GM12878 (cell line): ENCODE measurements at regions not wholly inside any gene's neighbourhood (a gene's known extent, or its start where the extent isn't known, plus 50 kb on each side); places are given as distances from the start of the nearest gene placed in this dataset. TPM values are rescaled to one million over a fixed set of nuclear protein-coding genes. Genes with fewer than 3 reads are reported as not detected.

Source experiments
- ATAC-seq: fragments of 200-7000 bp; cut with Tn5 transposase; 3 replicates; pipeline ENCODE4 v1.9.1; 2020; ENCODE audit warnings: mild to moderate bottlenecking, moderate library complexity
- BruUV-seq: library from RNA; stranded (reverse); fragments of 400-500 nt; replicated peaks from 2 replicates; lab custom pipeline; 2021; lab: Mats Ljungman, UMichigan
- CTCF ChIA-PET: fragments of 300-600 bp; sonication (Branson Sonifier 250); formaldehyde crosslinking; extraction: SDS; loops from one replicate; lab custom pipeline; 2021; ENCODE audit warnings: inconsistent platforms; lab: Yijun Ruan, JAX
- POLR2A ChIA-PET: fragments of 350-600 bp; formaldehyde crosslinking; extraction: SDS; loops from one replicate; lab custom pipeline; 2021; ENCODE audit warnings: inconsistent platforms; lab: Charles Lee
- RAD21 ChIA-PET: fragments of 300-600 bp; sonication (Branson Sonifier 250); formaldehyde crosslinking; loops from one replicate; lab custom pipeline; 2023; ENCODE audit warnings: antibody characterized with exemption; ENCODE audit not compliant: unreplicated experiment; lab: Charles Lee
- SMC1A ChIA-PET: fragments of 300-600 bp; sonication (Branson Sonifier 250); formaldehyde crosslinking; loops from one replicate; lab custom pipeline; 2023; ENCODE audit not compliant: unreplicated experiment, uncharacterized antibody; lab: Charles Lee
- DNase-seq: peaks from one replicate; pipeline ENCODE4 v3.0.0-alpha.2; 2011; ENCODE audit warnings: low read depth, low spot score
- FAIRE-seq: peaks from 3 replicates; lab custom pipeline; 2011; peaks lifted over from hg19 to GRCh38; lab: Jason Lieb, UNC
- H2AFZ ChIP-seq: 2 replicates; pipeline ENCODE4 v1.6.0; 2011; ENCODE audit warnings: low read depth, low read length, control low read depth; ENCODE audit not compliant: control insufficient read depth
- H3K27ac ChIP-seq: 2 replicates; pipeline ENCODE4 v1.5.1; 2011; ENCODE audit warnings: control low read depth; ENCODE audit not compliant: control insufficient read depth, insufficient read depth
- H3K27me3 ChIP-seq, 2 experiments: replicated peaks in 1 of 2; 2 replicates each; pipeline versions ENCODE4 v1.6.0 to v1.6.1; 2011; ENCODE audit warnings: low read length in 1 of 2; ENCODE audit not compliant: control insufficient read depth in 2 of 2, insufficient read depth in 2 of 2
- H3K36me3 ChIP-seq, 2 experiments: 2 replicates each; pipeline ENCODE4 v1.5.1; 2011; ENCODE audit warnings: low read length in 1 of 2; ENCODE audit not compliant: control insufficient read depth in 2 of 2, insufficient read depth in 2 of 2
- H3K4me1 ChIP-seq: 2 replicates; pipeline ENCODE4 v1.6.1; 2011; ENCODE audit warnings: mild to moderate bottlenecking, low read length, moderate library complexity, mixed read lengths; ENCODE audit not compliant: control insufficient read depth, insufficient read depth
- H3K4me2 ChIP-seq: 2 replicates; pipeline ENCODE4 v1.6.0; 2011; ENCODE audit warnings: control low read depth; ENCODE audit not compliant: control insufficient read depth, insufficient read depth
- H3K4me3 ChIP-seq: fragments of 200-600 bp; sonication (generic); 2 replicates; pipeline ENCODE4 v1.5.1; 2016
- H3K79me2 ChIP-seq: 2 replicates; pipeline ENCODE4 v1.6.0; 2011; ENCODE audit warnings: low read length; ENCODE audit not compliant: control insufficient read depth, insufficient read depth
- H3K9ac ChIP-seq: 2 replicates; pipeline ENCODE4 v1.8.0; 2011; ENCODE audit warnings: low read length, control low read depth, mixed read lengths; ENCODE audit not compliant: control insufficient read depth, insufficient read depth
- H3K9me3 ChIP-seq: replicated peaks from 3 replicates; pipeline ENCODE4 v1.5.1; 2011; ENCODE audit warnings: mild to moderate bottlenecking, low read length; ENCODE audit not compliant: control insufficient read depth, insufficient read depth
- H4K20me1 ChIP-seq: 2 replicates; pipeline ENCODE4 v1.6.0; 2011; ENCODE audit not compliant: control insufficient read depth, insufficient read depth
- ASH2L ChIP-seq: fragments of 300-600, 200-600 bp; sonication (generic); IDR thresholded peaks from 2 replicates; pipeline ENCODE4 v1.6.1; 2017; ENCODE audit warnings: low read depth, mild to moderate bottlenecking, borderline replicate concordance
- ZNF207 ChIP-seq: fragments of 450-650 bp; IDR thresholded peaks from 2 replicates; pipeline ENCODE4 v1.6.1; 2014; ENCODE audit warnings: antibody characterized with exemption, mild to moderate bottlenecking, borderline replicate concordance
- WGBS: methylation state at CpG from one replicate; pipeline ENCODE4 v1.1.6; 2016; ENCODE audit warnings: low lambda C conversion rate; ENCODE audit not compliant: insufficient replicate concordance, insufficient coverage; ENCODE audit errors: missing lambda C conversion rate; 5-methylcytosine and 5-hydroxymethylcytosine counted together
- in situ Hi-C: fragments of 300-500 bp; cut with MboI; formaldehyde crosslinking; loops from 9 replicates; pipeline ENCODE4 v1.14.3; 2018; ENCODE audit warnings: mixed read lengths
- intact Hi-C: fragments of 100-400 bp; cut with micrococcal nuclease; formaldehyde crosslinking; loops from one replicate; pipeline ENCODE4 v1.14.2; 2022; ENCODE audit not compliant: unreplicated experiment
- small RNA-seq: library from RNA; depleted of rRNA; stranded (forward); fragments of <200 nt; gene quantifications from one replicate; pipeline ENCODE3, GENCODE V24; 2014
- TF ChIP-seq, protein P1 (sequence below): fragments of 450-650 bp; IDR thresholded peaks from 2 replicates; pipeline ENCODE4 v1.6.1; 2016; ENCODE audit warnings: mild to moderate bottlenecking
- TF ChIP-seq, protein P2 (sequence below): fragments of 150-350 bp; IDR thresholded peaks from 2 replicates; pipeline ENCODE4 v1.6.1; 2014; ENCODE audit warnings: mild to moderate bottlenecking, low read depth, low read length

GRCh38 chr6:163630096-163630495 lies 215.6 kb downstream of the QKI start:
- intact Hi-C loops (no loop called here), in situ Hi-C loops (no loop called here)
- Histone ChIP-seq H3K4me2 (no peak overlapping the region), H3K4me1 (no peaks in the 10 kb centered on the region; the same call in 1 of the 2 replicates), H2AFZ (no peak overlapping the region), H3K36me3 (no peaks in the 10 kb centered on the region), H3K79me2 (no peaks in the 10 kb centered on the region), H3K27ac (no peak overlapping the region), H3K9me3 (peaks cover 4% of the 10 kb centered on the region; the same call in 1 of the 3 replicates), H3K27me3 (no peaks in the 10 kb centered on the region), H3K4me3 (no peak overlapping the region), H4K20me1 (no peaks in the 10 kb centered on the region), H3K9ac (no peak overlapping the region)
- RAD21 ChIA-PET = no interaction called here
- 78% methylated on average over 12 of the region's 16 CpGs for WGBS
- POLR2A ChIA-PET = no interaction called here
- ATAC-seq = no peak
- TF ChIP-seq, protein P1, sequence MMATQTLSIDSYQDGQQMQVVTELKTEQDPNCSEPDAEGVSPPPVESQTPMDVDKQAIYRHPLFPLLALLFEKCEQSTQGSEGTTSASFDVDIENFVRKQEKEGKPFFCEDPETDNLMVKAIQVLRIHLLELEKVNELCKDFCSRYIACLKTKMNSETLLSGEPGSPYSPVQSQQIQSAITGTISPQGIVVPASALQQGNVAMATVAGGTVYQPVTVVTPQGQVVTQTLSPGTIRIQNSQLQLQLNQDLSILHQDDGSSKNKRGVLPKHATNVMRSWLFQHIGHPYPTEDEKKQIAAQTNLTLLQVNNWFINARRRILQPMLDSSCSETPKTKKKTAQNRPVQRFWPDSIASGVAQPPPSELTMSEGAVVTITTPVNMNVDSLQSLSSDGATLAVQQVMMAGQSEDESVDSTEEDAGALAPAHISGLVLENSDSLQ = no peak
- TF ChIP-seq ASH2L (no peak), ZNF207 (no peak)
- TF ChIP-seq, protein P2, sequence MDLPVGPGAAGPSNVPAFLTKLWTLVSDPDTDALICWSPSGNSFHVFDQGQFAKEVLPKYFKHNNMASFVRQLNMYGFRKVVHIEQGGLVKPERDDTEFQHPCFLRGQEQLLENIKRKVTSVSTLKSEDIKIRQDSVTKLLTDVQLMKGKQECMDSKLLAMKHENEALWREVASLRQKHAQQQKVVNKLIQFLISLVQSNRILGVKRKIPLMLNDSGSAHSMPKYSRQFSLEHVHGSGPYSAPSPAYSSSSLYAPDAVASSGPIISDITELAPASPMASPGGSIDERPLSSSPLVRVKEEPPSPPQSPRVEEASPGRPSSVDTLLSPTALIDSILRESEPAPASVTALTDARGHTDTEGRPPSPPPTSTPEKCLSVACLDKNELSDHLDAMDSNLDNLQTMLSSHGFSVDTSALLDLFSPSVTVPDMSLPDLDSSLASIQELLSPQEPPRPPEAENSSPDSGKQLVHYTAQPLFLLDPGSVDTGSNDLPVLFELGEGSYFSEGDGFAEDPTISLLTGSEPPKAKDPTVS = no peak
- CTCF ChIA-PET = no interaction called here
- no peak for FAIRE-seq
- DNase-seq = no peak
- no TSS peak for BruUV-seq
- SMC1A ChIA-PET = no interaction called here

Small RNA genes lying in the stretch of these regions (small RNA-seq; reads per million reads assigned to genes)
- not detected for gene RN7SL366P
